ENCODE measurements at regions not wholly inside any gene's neighbourhood (a gene's known extent, or its start where the extent isn't known, plus 50 kb on each side); places are given as distances from the start of the nearest gene placed in this dataset.
A peak's percentile ranks its signal among the peaks of the same experiment; 100 is the strongest.
"Not testable (repeated sequence)": the region's sequence is repeated elsewhere in the genome, so short reads cannot be mapped to it uniquely, and the experiment has no call there.

DNA sequence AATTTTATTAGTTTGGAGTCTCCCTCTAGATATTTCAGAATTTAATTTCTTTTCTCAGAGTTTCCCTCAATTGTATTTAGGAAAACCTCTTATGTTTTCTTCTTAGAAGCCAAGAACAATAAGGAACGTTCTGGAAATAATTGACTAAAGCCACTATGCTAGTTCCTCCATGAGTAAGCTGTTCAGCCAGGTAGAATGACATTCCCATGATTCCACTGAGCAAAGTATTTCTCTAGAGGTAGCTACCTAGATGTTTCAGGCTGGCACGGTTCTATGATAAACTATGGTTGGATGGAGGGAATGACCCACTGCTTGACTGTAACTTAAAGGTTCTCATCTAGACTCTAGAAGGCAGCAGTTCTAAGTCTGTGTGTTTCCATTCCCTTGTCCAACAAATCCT, 62.4 kb downstream of the CLDN17 start:
- DNase-seq, result no peak

DNA sequence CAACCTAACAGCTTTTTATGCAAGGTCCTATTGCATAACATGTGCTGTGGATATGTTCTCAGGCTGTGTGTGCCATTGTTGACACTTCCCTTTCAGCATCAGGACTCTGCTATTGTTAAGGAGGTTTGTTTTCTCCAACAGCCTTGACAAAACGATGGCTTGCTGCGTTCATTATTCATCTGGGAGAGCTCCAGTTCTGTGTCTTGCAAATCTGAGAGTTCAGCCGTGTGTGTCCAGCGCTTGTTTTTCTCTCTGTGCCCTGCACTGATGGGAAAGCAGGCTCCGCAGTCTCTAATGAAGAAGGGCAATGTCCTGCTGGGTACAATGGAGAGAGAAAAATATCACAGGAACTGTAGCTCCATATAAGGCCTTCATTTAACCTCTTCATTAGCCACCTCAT, 63.7 kb downstream of the CLDN17 start:
- DNase-seq, result peak in 2 of 51 donors; percentile 5 to 7

DNA sequence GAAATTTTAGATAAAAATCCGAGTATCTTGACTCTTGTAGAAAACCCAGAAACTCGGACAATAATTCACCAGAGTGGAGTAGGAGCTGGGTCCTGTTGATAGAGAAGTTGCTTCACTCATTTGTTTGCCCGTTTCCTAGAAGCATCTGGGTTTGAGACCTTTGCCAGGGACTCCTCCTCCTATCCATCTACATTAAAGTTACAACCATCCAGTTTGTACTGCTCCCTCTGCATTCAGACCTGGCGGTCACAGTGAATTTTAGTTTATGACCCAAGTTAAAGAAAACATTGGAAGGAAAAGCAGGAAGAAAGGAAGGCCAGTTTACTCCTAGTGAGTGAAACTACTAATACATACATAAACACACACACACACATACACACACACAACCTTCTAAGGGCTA, 64.6 kb downstream of the CLDN17 start:
- DNase-seq, result no peak

DNA sequence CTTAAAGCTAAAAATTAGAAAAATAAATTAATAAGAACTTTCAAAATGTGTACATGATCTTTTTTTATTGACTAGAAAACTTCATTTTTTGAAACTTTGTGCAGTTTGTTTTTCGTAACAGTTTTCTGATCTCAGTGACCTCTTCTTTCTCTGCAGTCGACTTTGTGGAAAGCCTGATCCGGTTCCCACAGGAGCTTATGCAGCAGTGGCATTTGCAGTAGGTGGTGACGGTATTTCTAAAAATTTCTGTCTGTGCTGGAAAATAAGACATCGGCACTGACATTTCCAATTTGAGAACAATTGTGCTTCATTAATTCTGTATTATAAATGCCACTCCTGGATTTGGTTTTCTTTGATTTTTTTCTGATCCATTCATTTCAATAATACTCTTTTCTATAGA, 68.8 kb downstream of the CLDN17 start:
- DNase-seq, result no peak

DNA sequence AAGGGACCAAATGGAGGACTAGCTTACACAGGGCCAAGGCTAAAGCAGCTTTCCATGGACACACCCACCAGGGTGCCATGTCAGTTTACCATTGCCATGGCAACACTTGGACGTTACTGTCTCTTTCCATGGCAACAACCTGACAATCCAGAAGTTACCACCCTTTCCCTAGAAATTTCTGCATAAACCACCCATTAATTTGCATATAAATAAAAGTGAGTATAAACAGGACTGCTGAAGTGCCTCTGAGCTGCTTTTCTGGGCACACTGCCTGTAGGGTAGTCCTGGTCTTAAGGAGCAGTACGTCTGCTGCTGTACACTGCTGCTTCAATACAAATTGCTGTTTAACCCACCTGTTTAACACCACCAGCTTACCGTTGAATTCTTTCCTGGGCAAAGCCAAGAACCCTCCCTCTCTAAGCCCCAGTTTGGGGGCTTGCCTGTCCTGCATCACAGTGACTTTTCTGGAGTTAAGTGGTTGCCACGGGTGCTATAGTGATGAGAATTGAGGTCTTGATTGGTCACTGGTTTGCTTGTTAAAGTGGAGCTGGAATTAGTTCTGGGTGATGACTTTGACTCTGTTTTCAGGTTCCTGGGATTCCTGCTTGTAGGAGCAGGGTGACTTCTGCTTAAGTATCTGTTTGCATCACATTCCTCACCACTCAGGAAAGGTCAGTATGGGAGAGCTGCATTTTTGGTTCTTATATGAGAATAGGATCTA, 83.2 kb downstream of the CLDN17 start:
- peak in 4 of 51 donors; percentile 2 to 31 (median 28) for DNase-seq

DNA sequence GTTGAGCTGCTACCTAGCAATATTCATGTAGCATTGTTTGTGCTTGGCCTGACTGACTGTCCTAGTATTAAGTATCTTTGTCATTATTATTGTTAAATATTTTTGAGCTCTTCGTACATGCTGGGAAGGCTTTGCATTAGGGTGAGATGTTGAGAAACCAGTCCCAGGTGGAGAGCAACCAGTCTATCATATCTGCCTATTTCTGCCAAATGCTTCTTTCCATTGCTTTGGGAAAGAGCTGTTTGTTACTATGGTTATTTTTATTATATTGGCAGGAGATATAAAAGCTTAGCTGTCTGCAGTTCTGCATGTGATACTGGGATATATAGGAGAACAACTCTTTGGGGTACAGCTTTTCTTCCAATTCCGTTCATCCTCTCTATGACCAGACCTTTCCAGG, 85.1 kb downstream of the CLDN17 start:
- no peak for DNase-seq

DNA sequence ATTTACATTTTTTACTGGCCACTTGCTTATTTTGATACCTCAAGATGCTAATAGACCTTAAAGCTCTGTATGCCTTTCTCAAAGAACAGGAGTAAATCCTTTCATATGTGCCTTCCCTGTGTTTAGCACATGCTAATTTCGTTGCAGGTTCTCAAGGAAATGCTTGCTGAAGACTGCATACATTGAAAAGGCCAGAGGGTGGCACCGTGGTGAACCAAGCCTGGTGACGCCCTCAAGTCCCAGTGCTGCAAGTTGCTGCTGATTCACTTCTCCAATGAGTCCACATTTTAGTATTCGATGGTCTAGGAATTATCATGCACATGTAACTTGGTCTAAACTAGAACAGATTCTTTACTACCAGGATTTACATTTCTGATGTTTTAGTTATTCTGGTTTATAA, 94.1 kb downstream of the CLDN17 start:
- DNase-seq, result peak in 2 of 51 donors; percentile 0 to 3

DNA sequence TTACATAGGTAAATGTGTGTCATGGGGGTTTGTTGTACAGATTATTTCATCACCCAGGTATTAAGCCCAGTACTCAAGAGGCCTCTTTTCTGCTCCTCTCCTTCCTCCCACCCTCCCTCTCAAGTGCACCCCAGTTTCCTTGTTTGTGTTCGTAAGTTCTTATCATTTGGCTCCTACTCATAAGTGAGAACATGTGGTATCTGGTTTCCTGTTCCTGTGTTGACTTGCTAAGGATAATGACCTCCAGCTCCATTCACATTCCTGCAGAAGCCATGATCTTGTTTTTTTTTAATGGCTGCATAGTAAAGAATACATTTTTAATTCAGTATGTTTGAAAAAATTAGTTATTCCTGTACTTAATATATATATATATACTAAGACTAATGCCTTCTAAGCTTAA, 107.7 kb downstream of the CLDN17 start:
- no peak for DNase-seq

DNA sequence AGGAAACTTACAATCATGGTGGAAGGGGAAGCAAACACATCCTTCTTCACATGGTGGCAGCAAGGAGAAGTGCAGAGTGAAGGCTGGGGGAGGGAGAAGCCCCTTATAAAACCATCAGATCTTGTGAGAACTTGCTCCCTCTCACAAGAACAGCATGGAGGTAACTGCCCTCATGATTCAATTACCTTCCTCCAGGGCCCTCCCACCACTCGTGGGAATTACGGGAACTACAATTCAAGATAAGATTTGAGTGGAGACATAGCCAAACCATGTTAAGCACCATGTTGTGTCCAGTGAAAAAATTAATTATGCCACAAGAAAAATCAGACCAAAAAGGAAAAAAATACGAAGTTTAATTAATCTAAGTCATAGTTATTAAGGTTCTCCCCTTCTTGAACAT, 109.5 kb downstream of the CLDN17 start:
- DNase-seq, result no peak

DNA sequence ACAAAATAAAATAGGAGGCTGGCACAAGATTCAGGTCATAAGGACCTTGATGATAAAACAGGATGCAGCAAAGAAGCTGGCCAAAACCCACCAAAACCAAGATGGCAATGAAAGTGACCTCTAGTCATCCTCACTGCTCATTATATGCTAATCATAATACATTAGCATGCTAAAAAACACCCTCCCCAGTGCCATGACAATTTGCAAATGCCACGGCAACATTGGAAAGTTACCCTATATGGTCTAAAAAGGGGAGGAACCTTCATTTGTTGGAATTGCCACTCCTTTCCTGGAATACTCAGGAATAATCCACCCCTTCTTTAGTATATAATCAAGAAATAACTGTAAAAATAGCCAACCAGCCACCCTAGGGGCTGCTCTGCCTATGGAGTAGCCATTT, 108.8 kb upstream of the GRIK1 start:
- no peak for DNase-seq

DNA sequence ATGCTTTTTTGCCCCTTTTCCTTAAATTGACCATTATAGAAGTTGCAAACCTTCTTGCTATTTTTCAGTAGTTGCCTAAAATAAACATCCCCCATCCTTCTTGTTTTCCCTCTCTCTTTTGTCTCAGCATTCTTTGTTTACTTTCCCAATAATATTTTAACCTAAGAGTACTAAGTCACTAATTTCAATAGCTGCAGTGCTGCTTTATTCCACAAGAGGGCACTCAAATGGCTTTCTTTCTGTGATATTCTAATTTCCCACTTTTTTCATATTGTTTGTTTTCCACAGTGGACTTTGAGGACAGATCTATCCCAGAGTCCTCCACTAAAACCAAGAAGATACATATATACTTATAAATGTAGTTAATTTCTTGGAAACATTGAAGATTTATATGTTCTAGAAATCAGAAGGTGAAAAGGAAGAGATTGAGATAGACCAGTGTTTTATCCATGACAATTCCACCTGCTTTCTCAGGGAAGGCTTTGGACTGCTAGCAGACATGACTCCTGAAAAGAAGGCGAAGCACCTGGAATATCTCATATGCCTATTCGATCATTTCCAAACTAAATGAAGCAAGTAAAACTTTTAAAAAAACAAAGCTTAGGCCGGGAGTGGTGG, 104.8 kb upstream of the GRIK1 start:
- DNase-seq, result peak in 3 of 51 donors; percentile 0 to 3 (median 2)

DNA sequence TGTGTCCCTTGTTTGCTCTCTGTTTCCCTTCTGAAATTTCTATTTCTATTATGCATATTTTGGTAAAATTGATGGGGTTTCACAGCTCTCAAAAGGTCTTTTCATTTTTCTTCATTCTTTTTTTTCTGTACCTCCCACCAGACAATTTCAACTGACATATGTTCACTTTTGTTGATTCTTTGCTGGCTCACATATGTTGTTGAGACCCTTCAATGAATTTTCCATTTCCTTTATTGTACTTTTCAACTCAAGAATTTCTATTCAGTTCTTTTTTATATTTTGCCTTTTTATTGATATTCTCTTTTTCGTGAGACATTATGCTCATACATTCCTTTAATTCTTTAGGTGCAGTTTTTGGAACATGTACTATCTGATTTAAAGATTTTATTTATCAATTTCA, 102.6 kb upstream of the GRIK1 start:
- DNase-seq, result no peak

DNA sequence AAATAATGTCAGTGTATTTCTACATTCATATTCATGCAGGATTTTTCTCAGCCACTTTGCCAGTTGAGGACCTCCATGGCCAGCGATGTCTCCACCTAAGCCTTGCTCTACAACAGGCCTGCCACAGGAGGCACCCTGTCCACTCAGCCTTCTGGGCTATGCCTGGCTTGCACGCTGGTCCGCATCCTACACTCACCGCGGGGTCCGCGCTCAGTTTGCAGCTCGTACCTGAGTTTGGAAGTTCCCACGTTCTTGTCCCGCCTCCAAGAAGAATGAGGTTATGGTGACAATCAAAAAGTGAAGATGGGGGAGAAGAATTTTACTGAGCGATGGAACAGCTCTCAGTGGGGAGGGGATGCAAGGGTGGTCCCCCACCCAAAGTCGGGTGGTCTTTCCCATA, 93.6 kb upstream of the GRIK1 start:
- no peak for DNase-seq

DNA sequence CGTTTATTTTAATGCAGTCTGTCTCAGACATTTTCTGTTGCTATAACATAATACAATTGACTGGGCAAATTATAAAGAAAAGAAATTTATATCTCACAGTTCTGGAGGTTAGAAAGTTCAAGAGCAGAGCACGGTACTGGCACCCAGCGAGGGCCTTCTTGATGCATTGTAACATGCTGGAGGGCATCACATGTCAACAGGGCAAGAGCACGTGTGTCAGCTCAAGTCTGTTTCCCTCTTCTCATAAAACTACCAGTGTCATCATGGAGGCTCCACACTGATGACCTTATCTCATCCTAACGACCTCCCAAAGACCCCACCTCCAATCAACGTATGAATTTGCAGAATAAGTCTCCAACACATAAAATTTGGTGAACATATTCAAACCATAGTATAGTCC, 90.6 kb upstream of the GRIK1 start:
- no peak for DNase-seq

DNA sequence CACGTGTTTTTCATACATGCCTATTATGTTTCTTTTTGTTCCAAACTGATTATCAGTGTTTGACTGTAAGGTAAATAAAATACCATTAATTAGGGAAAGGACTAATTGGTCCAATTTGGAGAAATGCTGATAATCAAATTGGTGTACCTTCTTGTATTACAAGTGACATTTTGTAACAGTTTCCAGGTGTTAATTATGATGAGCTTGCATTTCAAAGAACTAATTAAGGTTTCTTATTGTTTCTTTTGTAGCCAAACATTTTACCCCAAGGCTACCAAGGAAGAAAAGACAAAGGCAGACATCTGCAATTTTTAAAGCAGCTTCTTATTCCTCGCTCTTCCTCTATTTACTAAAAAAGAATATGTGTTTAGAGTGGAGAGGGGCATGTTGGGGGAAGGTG, 88.7 kb upstream of the GRIK1 start:
- no peak for DNase-seq

DNA sequence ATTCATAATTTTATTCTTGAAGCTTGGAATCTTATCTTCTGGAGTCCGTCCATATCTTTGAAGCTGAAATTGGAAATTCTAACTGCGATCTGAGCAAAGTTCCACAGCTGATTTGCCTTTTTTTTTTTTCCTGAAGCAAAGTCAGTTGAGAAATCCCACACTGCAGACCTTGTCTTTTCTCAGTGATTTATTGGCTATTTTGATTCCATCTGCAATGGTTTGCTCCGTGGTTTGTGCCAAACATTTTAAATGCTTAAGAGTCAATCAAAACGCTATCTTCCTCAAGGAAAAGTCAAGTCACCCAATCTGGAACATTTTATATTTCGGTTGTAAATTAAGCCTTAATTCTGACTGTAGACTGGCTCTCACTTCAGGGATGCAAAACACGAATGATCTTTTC, 88.2 kb upstream of the GRIK1 start:
- no peak for DNase-seq

DNA sequence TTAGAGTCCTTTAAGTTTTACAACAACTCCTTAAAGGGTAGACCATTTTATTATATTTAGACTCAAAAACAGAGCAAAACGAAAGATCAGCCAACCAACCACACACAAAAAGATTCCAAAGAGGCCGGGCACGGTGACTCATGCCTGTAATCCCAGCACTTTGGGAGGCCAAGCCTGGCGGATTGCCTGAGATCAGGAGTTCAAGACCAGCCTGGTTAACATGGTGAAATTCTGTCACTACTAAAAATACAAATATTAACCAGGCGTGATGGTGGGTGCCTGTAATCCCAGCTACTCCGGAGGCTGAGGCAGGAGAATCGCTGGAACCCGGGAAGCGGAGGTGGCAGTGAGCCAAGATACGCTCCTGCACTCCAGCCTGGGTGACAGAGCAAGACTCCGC, 83.3 kb upstream of the GRIK1 start:
- not testable (repeated sequence) for DNase-seq

DNA sequence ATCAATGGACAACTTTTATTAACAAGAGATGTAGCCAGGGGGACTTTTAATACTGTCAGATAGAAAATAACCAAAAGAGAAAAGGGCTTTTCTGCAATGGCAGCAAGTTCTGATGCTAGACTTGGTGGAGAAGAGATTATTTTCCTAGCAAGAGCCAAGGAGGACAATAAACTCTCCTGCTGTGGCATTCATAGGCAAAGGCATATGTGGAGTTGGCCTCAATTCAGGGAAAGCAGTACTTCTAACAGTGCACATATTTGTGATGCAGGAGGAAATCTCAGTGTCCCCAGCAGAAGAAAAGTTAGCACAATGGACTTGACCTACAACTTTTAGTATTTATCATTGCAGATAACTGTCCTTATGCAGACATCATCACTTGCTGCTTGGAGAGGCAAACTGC, 75.1 kb upstream of the GRIK1 start:
- DNase-seq, result no peak

DNA sequence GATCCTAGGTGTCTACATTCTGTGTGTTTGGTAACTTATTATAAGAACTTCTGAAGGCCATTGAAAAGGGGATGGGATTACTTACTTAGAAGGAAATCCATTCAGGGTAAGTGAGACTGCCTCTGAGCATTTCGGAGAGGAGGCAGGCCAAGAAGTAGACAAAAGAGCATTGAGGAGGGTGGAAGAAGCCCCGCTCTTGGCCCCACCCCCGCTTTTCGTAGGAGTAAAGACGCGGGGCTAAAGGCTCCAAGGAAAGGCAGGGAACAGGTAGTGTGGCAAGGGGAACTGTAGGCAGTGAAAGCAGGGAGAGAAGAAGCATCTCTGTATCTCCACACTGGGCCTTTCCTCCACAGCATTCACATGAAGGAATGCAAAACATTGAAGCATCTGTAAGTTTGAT, 51.8 kb upstream of the GRIK1 start:
- no peak for DNase-seq

DNA sequence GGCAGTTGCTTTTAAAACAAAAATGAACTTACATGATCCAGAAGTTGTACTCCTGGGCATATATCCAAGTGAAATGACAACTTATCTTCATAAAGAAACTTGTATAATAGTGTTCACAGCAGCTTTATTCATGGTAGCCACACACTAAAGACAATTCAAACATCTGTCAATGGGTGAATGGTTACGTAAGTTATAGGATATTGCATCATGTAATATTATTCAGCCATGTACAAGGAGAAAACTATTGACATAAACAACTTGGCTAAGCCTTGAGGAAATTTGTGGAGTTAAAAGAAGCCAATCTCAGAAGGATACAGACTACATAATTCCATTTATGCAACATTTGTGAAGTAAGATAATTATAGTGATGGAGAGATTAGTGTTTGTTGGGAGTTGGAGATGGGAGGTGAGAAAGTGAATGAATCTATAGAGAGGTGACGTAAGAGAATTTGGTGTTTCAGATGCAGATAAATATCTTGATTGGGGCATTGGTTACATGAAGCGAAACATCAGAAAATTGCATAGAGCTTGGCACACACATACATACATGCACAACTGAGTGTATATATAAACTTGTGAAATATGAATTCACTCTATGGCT, 49.9 kb upstream of the GRIK1 start:
- no peak for DNase-seq
